GM18951 (cell line): ENCODE measurements at regions not wholly inside any gene's neighbourhood (a gene's known extent, or its start where the extent isn't known, plus 50 kb on each side); places are given as distances from the start of the nearest gene placed in this dataset.

Experiments used
- POLR2A ChIP-seq: IDR thresholded peaks from 4 replicates; pipeline ENCODE4 v1.6.1; 2011; ENCODE audit warnings: mild to moderate bottlenecking; ENCODE audit not compliant: insufficient read length, insufficient read depth; ENCODE audit errors: extremely low read depth
- in situ Hi-C: fragments of 300-500 bp; cut with MboI; formaldehyde crosslinking; loops from one replicate; pipeline ENCODE4 v1.12.0; 2022; ENCODE audit warnings: low sequenced_read_pairs, mixed read lengths, inconsistent platforms; ENCODE audit not compliant: unreplicated experiment

DNA sequence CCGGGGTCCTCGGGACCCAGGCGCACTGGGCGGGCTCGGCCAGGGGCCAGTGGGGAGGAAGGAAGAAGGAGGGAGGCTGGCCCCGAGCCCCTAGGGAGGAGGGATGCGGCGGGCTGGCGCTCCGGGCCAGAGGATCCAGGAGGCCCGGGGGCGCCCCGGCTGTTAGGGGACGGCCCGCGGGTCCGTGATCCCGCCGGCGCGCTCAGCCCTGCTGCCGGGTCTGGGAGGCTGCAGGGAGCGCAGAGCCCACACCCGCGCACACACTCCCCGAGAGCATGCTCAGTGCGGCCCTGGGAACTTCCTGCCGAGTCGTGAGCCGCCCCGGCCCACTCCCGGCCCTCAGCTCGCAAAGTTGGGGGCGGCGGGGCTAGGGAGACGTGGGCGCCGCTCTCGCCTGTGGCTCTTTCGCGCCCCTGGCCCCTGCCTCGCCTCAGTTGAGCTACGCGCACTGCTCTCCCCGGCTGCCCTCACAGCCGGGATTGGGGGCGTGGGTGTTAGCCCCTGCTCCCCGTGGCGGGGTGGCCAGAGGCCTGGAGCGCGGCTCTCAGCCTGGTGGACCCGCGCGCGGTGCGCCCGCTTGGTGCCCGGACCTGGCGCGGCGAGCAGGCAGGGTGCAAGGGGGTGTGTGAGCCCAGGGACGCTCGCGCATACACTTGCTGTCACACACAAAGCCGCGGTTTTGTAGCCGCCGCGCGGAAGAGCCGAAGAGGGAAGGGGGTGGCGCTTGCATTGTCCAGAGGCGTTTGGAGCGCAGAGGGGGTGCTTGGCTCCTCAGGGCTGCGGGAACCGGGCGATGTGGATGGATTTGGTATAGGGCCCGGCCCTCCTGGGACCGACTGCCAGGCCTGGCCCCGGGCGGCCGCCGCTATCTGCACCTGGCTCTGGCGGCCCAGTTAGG lies 132.9 kb upstream of the MGAT5 start:
- TF ChIP-seq POLR2A, result peak; percentile 57
- in situ Hi-C loops, result loop anchor here (10.0 kb wide), 1 partner anchor 294 kb away; no protein-coding TSS in a partner anchor

DNA sequence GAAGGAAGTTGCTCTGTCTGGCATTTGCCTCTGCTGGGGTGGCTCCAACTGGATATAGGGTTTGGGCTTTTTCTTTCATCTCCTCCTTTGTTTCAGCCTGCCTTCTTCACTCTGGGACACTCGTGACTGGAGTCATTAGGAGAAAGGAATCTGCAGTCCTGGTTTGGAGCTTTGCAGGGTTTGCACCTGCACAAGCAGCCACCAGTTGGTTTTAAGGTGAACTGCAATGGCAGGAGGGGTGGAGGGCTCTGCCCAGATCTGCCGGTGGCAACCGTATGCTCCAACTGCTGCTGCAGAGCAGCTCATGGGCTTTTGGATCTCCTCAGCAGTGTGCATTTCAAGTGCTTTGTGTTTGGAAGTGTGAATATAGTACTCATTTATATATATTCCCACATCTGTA lies 131.3 kb upstream of the MGAT5 start:
- in situ Hi-C loops, result loop anchor here (10.0 kb wide), 1 partner anchor 292 kb away; no protein-coding TSS in a partner anchor
- TF ChIP-seq POLR2A, result no peak

DNA sequence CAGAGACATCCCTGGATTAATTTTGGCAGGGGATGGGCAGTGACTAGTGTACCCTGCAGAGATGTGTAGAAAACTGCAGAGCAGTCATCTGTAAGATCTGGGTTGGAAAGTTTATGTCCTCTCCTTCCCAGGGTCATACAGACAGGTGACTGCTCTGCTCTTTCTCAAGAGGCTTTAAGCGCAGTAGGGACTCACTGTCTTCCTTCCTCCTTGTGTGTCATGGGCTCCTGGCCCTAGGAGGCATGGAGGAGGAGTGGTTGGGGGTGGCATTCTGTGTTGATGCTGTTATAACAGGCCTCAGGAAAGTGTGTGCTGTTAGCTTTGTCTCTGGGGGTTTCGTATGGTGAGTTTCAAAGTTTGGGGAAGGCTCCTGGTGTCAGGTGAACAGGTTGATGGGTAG lies 130.5 kb upstream of the MGAT5 start:
- TF ChIP-seq POLR2A, result no peak
- in situ Hi-C loops, result loop anchor here (10.0 kb wide), 1 partner anchor 291 kb away; no protein-coding TSS in a partner anchor

- no peak for TF ChIP-seq POLR2A
- in situ Hi-C loops, result loop anchor here (10.0 kb wide), 1 partner anchor 291 kb away; no protein-coding TSS in a partner anchor
Measured at GRCh38 chr2:134124047-134124753, 129.7 kb upstream of the MGAT5 start.

DNA sequence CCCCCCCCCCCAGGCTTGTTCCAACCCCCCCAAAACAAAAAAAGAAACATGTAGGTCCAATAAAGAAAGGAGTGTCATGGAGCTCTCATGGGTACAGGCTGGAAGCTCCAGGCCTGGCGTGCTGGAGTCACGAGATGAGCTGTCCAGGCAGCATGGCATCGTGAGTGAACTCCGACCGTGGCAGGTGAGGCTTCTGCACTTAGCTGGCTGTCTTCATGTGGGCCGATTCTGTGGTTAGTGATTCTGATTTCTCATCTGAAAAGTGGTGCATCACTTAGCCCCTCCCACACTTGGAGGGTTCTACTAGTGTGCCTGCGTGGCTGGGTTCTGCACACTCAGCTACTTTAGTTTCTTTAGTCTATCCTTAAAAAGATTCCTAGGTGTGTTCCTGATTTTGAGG lies 126.4 kb upstream of the MGAT5 start:
- in situ Hi-C loops, result loop anchor here (10.0 kb wide), 1 partner anchor 287 kb away; no protein-coding TSS in a partner anchor
- TF ChIP-seq POLR2A, result no peak

- in situ Hi-C loops, result loop anchor here (10.0 kb wide), 1 partner anchor 286 kb away; no protein-coding TSS in a partner anchor
- no peak for TF ChIP-seq POLR2A
Measured at GRCh38 chr2:134128746-134129145, 125.1 kb upstream of the MGAT5 start.

DNA sequence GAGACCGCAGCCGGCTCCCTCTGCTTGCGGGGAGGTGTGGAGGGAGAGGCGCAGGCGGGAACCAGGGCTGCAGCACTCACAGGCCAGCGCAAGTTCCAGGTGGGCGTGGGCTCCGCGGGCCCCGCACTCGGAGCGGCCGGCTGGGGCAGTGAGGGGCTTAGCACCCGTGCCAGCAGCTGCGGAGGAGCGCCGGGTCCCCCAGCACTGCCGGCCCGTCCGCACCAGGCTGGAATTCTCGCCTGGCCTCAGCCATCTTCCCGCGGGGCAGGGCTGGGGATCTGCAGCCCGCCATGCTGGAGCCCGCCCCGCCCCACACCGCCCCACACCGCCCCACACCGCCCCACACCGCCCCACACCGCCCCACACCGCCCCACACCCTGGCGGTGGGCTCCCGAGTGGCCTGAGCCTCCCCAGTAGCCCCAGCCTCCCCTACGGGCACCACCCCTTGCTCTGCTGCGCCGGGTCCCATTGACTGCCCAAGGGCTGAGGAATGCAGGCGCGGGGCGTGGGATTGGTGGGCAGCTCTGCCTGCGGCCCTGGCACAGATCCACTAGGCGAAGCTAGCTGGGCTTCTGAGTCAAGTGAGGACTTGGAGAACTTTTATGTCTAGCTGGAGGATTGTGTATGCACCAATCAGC lies 123.9 kb upstream of the MGAT5 start:
- TF ChIP-seq POLR2A, result no peak
- in situ Hi-C loops, result loop anchor here (10.0 kb wide), 1 partner anchor 285 kb away; no protein-coding TSS in a partner anchor

- TF ChIP-seq POLR2A, result no peak
- in situ Hi-C loops, result no loop called here
Measured at GRCh38 chr2:134131681-134132489, 122.0 kb upstream of the MGAT5 start.

DNA sequence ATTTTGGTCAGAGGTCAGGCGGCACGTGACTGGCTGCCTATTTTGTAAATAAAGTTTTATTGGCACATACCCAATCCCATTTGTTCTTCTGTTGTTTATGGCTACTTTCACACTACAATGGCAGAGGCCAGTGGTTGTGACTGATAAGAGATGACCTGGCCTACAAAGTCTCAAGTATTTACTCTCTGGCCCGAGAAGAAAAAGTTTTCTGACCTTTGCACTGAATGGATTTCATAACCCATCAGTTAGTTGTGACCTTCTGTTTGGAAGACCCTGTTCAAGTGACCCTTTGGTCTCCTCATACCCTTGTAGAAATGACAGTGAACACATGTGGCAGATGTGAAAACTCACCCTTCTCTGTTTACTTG lies 121.4 kb upstream of the MGAT5 start:
- in situ Hi-C loops, result no loop called here
- no peak for TF ChIP-seq POLR2A

- no peak for TF ChIP-seq POLR2A
- in situ Hi-C loops, result no loop called here
Measured at GRCh38 chr2:134133622-134134312, 120.1 kb upstream of the MGAT5 start.

- in situ Hi-C loops, result no loop called here
- TF ChIP-seq POLR2A, result no peak
Measured at GRCh38 chr2:134134313-134134706, 119.6 kb upstream of the MGAT5 start.

DNA sequence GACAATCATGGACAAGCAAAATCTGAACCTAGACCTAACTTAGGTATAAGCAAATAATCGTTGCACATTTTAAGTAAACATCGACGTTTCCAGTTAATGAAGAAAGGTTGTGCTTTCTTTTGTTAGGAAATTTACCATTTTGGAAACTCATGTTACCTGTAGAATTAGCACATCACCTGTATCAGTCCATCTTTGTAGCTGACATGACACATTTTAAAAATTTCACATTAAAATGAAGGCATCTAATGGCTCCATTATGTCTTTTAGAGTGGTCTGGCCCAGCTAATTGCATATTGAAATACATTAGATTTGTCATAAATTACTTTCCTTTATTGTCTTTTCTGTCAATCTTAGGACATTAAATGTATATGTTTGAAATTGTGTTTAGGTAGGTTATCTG lies 119.0 kb upstream of the MGAT5 start:
- no peak for TF ChIP-seq POLR2A
- in situ Hi-C loops, result no loop called here
